Thyroid gland (tissue), 4 donors: ENCODE measurements at regions not wholly inside any gene's neighbourhood (a gene's known extent, or its start where the extent isn't known, plus 50 kb on each side); places are given as distances from the start of the nearest gene placed in this dataset.
"Not testable (repeated sequence)": the region's sequence is repeated elsewhere in the genome, so short reads cannot be mapped to it uniquely, and the experiment has no call there.

Experiments
- POLR2A ChIP-seq, 2 donors: fragments of 450-650 bp; IDR thresholded peaks; one replicate each; pipeline ENCODE4 v1.6.1; 2017; ENCODE audit warnings: antibody characterized with exemption in 2 of 2, mild to moderate bottlenecking in 2 of 2, moderate library complexity in 1 of 2
- TF ChIP-seq, protein P1 (sequence below), 6 experiments: fragments of 200-600 bp in 3 of 6; fragments of 450-650 bp in 3 of 6; sonication (generic) in 3 of 6; IDR thresholded peaks; one replicate each; pipeline ENCODE4 v1.5.1; 2016 to 2019; ENCODE audit warnings: antibody characterized with exemption in 6 of 6, mild to moderate bottlenecking in 2 of 6, inconsistent platforms in 1 of 6, moderate library complexity in 1 of 6

DNA sequence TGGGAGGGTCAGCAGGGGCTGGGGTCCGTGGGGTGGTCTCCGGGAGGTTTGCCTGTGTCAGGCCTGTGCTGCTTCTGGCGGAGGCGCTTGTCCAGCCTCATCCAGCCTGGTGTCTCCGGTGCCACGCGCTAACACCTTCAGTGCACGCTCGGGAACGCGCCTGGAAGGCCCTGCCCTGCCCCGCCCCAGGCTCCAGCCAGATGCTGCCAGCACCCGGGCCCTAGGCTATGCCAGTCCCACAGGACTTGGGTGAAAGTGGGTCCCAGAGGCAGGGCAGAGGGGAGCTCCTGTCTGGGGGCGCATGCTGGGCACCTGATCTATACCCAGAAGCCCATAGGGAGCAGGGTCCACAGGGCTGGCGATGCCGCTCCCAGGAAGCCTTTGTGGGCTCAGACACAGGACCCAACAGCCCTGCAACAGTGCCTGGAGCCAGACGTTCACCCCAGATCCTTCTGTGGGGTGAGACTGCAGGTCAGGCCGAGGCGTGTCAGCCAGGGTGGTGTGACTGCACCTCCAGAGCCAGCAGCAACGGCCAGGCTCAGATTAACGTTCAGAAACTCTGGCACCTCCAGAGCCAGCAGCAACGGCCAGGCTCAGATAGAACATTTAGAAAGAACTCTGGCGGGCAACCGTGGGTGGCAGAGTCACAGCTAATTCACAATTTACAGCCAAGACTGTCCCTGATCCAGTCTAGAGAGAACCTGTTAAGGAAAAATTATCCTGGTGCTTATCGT, 5423.2 kb upstream of the TPTE start:
- TF ChIP-seq, protein P1, sequence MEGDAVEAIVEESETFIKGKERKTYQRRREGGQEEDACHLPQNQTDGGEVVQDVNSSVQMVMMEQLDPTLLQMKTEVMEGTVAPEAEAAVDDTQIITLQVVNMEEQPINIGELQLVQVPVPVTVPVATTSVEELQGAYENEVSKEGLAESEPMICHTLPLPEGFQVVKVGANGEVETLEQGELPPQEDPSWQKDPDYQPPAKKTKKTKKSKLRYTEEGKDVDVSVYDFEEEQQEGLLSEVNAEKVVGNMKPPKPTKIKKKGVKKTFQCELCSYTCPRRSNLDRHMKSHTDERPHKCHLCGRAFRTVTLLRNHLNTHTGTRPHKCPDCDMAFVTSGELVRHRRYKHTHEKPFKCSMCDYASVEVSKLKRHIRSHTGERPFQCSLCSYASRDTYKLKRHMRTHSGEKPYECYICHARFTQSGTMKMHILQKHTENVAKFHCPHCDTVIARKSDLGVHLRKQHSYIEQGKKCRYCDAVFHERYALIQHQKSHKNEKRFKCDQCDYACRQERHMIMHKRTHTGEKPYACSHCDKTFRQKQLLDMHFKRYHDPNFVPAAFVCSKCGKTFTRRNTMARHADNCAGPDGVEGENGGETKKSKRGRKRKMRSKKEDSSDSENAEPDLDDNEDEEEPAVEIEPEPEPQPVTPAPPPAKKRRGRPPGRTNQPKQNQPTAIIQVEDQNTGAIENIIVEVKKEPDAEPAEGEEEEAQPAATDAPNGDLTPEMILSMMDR (IDR thresholded peaks at IDR 0.05), result not testable (repeated sequence)
- not testable (repeated sequence) for TF ChIP-seq POLR2A (IDR thresholded peaks at IDR 0.05)
